Activated naive CD8-positive, alpha-beta T cell treated with anti-CD3 and anti-CD28 coated beads, Interleukin-2, amount 50 U/mL, for 24 hours (primary cell): ENCODE measurements at regions not wholly inside any gene's neighbourhood (a gene's known extent, or its start where the extent isn't known, plus 50 kb on each side); places are given as distances from the start of the nearest gene placed in this dataset.

ENCODE experiments used
- ATAC-seq: fragments of 150-1000 bp; cut with Tn5 transposase; one replicate; pipeline ENCODE4 v1.10.0; 2021
- DNase-seq: peaks from one replicate; pipeline ENCODE4 v3.0.0; 2021
- H3K27ac Mint-ChIP-seq: one replicate; pipeline ENCODE4 v1.8.0; 2021; ENCODE audit warnings: mild to moderate bottlenecking, mixed read lengths
- H3K27me3 Mint-ChIP-seq: one replicate; pipeline ENCODE4 v1.8.0; 2021; ENCODE audit warnings: mixed read lengths
- H3K36me3 Mint-ChIP-seq: one replicate; pipeline ENCODE4 v1.8.0; 2021; ENCODE audit warnings: low read depth, mixed read lengths
- H3K4me1 Mint-ChIP-seq: one replicate; pipeline ENCODE4 v1.8.0; 2021; ENCODE audit warnings: mixed read lengths
- H3K4me3 Mint-ChIP-seq: one replicate; pipeline ENCODE4 v1.8.0; 2021; ENCODE audit warnings: mild to moderate bottlenecking, moderate library complexity, mixed read lengths
- H3K9me3 Mint-ChIP-seq: one replicate; pipeline ENCODE4 v1.8.0; 2021; ENCODE audit warnings: mixed read lengths

GRCh38 chr4:34636623-34637022, 1607.7 kb downstream of the ARAP2 start:
- Mint-ChIP-seq H3K36me3 (no peaks in the 10 kb centered on the region), H3K4me1 (no peaks in the 10 kb centered on the region), H3K27me3 (no peaks in the 10 kb centered on the region), H3K27ac (no peak overlapping the region), H3K9me3 (peaks cover 8% of the 10 kb centered on the region), H3K4me3 (no peak overlapping the region)
- no peak for DNase-seq
- ATAC-seq = no peak

GRCh38 chr4:34643476-34643875, 1600.8 kb downstream of the ARAP2 start:
- Mint-ChIP-seq H3K27ac (no peak overlapping the region), H3K4me3 (no peak overlapping the region), H3K4me1 (no peaks in the 10 kb centered on the region), H3K36me3 (no peaks in the 10 kb centered on the region), H3K27me3 (no peaks in the 10 kb centered on the region), H3K9me3 (peaks cover 18% of the 10 kb centered on the region)
- ATAC-seq (no peak), DNase-seq (no peak)

- H3K4me3 Mint-ChIP-seq = no peak overlapping the region
- H3K36me3 Mint-ChIP-seq = no peaks in the 10 kb centered on the region
- no peak for DNase-seq
- peaks cover 21% of the 10 kb centered on the region for H3K9me3 Mint-ChIP-seq
- no peaks in the 10 kb centered on the region for H3K4me1 Mint-ChIP-seq
- no peak for ATAC-seq
- no peak overlapping the region for H3K27ac Mint-ChIP-seq
- H3K27me3 Mint-ChIP-seq = no peaks in the 10 kb centered on the region
Observed at GRCh38 chr4:34644579-34645115, 1599.7 kb downstream of the ARAP2 start.

GRCh38 chr4:34649716-34650115, 1594.6 kb downstream of the ARAP2 start:
- Mint-ChIP-seq H3K36me3 (no peaks in the 10 kb centered on the region), H3K9me3 (peaks cover 11% of the 10 kb centered on the region), H3K4me1 (no peaks in the 10 kb centered on the region), H3K27me3 (no peaks in the 10 kb centered on the region), H3K4me3 (no peak overlapping the region), H3K27ac (no peak overlapping the region)
- DNase-seq (no peak), ATAC-seq (no peak)

GRCh38 chr4:34664051-34664450, 1580.3 kb downstream of the ARAP2 start:
- ATAC-seq (no peak), DNase-seq (no peak)
- Mint-ChIP-seq H3K27ac (no peak overlapping the region), H3K4me1 (no peaks in the 10 kb centered on the region), H3K4me3 (no peak overlapping the region), H3K27me3 (no peaks in the 10 kb centered on the region), H3K36me3 (no peaks in the 10 kb centered on the region), H3K9me3 (peaks cover 9% of the 10 kb centered on the region)

- H3K4me1 Mint-ChIP-seq = no peaks in the 10 kb centered on the region
- ATAC-seq = no peak
- no peak overlapping the region for H3K27ac Mint-ChIP-seq
- DNase-seq = no peak
- H3K9me3 Mint-ChIP-seq = no peaks in the 10 kb centered on the region
- no peaks in the 10 kb centered on the region for H3K27me3 Mint-ChIP-seq
- H3K4me3 Mint-ChIP-seq = no peak overlapping the region
- H3K36me3 Mint-ChIP-seq = no peaks in the 10 kb centered on the region
Observed at GRCh38 chr4:34676400-34676799, 1567.9 kb downstream of the ARAP2 start.

- Mint-ChIP-seq H3K27me3 (no peaks in the 10 kb centered on the region), H3K4me3 (no peak overlapping the region), H3K36me3 (no peaks in the 10 kb centered on the region), H3K9me3 (no peaks in the 10 kb centered on the region), H3K4me1 (no peaks in the 10 kb centered on the region), H3K27ac (no peak overlapping the region)
- no peak for DNase-seq
- ATAC-seq = no peak
Observed at GRCh38 chr4:34678431-34678830, 1565.9 kb downstream of the ARAP2 start.

- Mint-ChIP-seq H3K4me1 (no peaks in the 10 kb centered on the region), H3K27ac (no peak overlapping the region), H3K27me3 (no peaks in the 10 kb centered on the region), H3K36me3 (no peaks in the 10 kb centered on the region), H3K4me3 (no peak overlapping the region), H3K9me3 (no peaks in the 10 kb centered on the region)
- DNase-seq (no peak), ATAC-seq (no peak)
Observed at GRCh38 chr4:34679228-34679627, 1565.1 kb downstream of the ARAP2 start.

GRCh38 chr4:34709564-34709963, 1534.8 kb downstream of the ARAP2 start:
- no peak overlapping the region for H3K27ac Mint-ChIP-seq

GRCh38 chr4:34718576-34719245, 1525.6 kb downstream of the ARAP2 start:
- DNase-seq = no peak
- H3K36me3 Mint-ChIP-seq = no peaks in the 10 kb centered on the region
- H3K4me1 Mint-ChIP-seq = no peaks in the 10 kb centered on the region
- H3K27ac Mint-ChIP-seq = no peak overlapping the region
- H3K9me3 Mint-ChIP-seq = no peaks in the 10 kb centered on the region
- no peaks in the 10 kb centered on the region for H3K27me3 Mint-ChIP-seq
- no peak for ATAC-seq
- no peak overlapping the region for H3K4me3 Mint-ChIP-seq

More at GRCh38 chr4:34709564-34709963, 1534.8 kb downstream of the ARAP2 start:
- Mint-ChIP-seq H3K9me3 (peaks cover 11% of the 10 kb centered on the region), H3K36me3 (no peaks in the 10 kb centered on the region), H3K27me3 (no peaks in the 10 kb centered on the region), H3K4me1 (no peaks in the 10 kb centered on the region), H3K4me3 (no peak overlapping the region)
- DNase-seq = no peak
- ATAC-seq = no peak

GRCh38 chr4:34720571-34720970, 1523.7 kb downstream of the ARAP2 start:
- no peaks in the 10 kb centered on the region for H3K4me1 Mint-ChIP-seq
- ATAC-seq = no peak
- H3K27ac Mint-ChIP-seq = no peak overlapping the region
- no peaks in the 10 kb centered on the region for H3K9me3 Mint-ChIP-seq
- H3K4me3 Mint-ChIP-seq = no peak overlapping the region
- no peaks in the 10 kb centered on the region for H3K36me3 Mint-ChIP-seq
- DNase-seq = no peak
- H3K27me3 Mint-ChIP-seq = no peaks in the 10 kb centered on the region

- no peak overlapping the region for H3K27ac Mint-ChIP-seq
- no peaks in the 10 kb centered on the region for H3K36me3 Mint-ChIP-seq
- DNase-seq (no peak), ATAC-seq (no peak)
- no peaks in the 10 kb centered on the region for H3K9me3 Mint-ChIP-seq
- no peaks in the 10 kb centered on the region for H3K27me3 Mint-ChIP-seq
- H3K4me1 Mint-ChIP-seq = no peaks in the 10 kb centered on the region
- H3K4me3 Mint-ChIP-seq = no peak overlapping the region
Observed at GRCh38 chr4:34721835-34722234, 1522.5 kb downstream of the ARAP2 start.

- no peak for ATAC-seq
- no peaks in the 10 kb centered on the region for H3K9me3 Mint-ChIP-seq
- DNase-seq = no peak
- no peak overlapping the region for H3K27ac Mint-ChIP-seq
- H3K36me3 Mint-ChIP-seq = no peaks in the 10 kb centered on the region
- H3K4me1 Mint-ChIP-seq = no peaks in the 10 kb centered on the region
- H3K27me3 Mint-ChIP-seq = no peaks in the 10 kb centered on the region
- H3K4me3 Mint-ChIP-seq = no peak overlapping the region
Observed at GRCh38 chr4:34723605-34724004, 1520.7 kb downstream of the ARAP2 start.

- Mint-ChIP-seq H3K36me3 (no peaks in the 10 kb centered on the region), H3K4me1 (no peaks in the 10 kb centered on the region), H3K27ac (no peak overlapping the region), H3K9me3 (no peaks in the 10 kb centered on the region), H3K27me3 (no peaks in the 10 kb centered on the region), H3K4me3 (no peak overlapping the region)
- ATAC-seq (no peak), DNase-seq (no peak)
Observed at GRCh38 chr4:34724491-34724890, 1519.8 kb downstream of the ARAP2 start.

- H3K4me1 Mint-ChIP-seq = no peaks in the 10 kb centered on the region
- H3K27ac Mint-ChIP-seq = no peak overlapping the region
- no peaks in the 10 kb centered on the region for H3K27me3 Mint-ChIP-seq
- ATAC-seq (no peak), DNase-seq (no peak)
- no peaks in the 10 kb centered on the region for H3K36me3 Mint-ChIP-seq
- no peak overlapping the region for H3K4me3 Mint-ChIP-seq
- H3K9me3 Mint-ChIP-seq = peaks cover 9% of the 10 kb centered on the region
Observed at GRCh38 chr4:34731070-34731469, 1513.2 kb downstream of the ARAP2 start.
